NCI-H510A (cell line): ENCODE measurements at regions not wholly inside any gene's neighbourhood (a gene's known extent, or its start where the extent isn't known, plus 50 kb on each side); places are given as distances from the start of the nearest gene placed in this dataset.

Experiments used
- DNase-seq: peaks from one replicate; lab custom pipeline; 2025; lab: John Stamatoyannopoulos, UW

- no peak for DNase-seq
Observed at GRCh38 chr18:39527465-39527864, 1961.9 kb upstream of the CELF4 start.

- no peak for DNase-seq
Observed at GRCh38 chr18:39524370-39524769, 1958.8 kb upstream of the CELF4 start.

- DNase-seq, result no peak
Observed at GRCh38 chr18:39523281-39523680, 1957.7 kb upstream of the CELF4 start.

GRCh38 chr18:39521164-39521563 is 1955.6 kb upstream of the CELF4 start:
- DNase-seq, result no peak

- no peak for DNase-seq
Observed at GRCh38 chr18:39519741-39520140, 1954.1 kb upstream of the CELF4 start.

- DNase-seq, result no peak
Observed at GRCh38 chr18:39515299-39515698, 1949.7 kb upstream of the CELF4 start.

GRCh38 chr18:39513186-39513585 is 1947.6 kb upstream of the CELF4 start:
- no peak for DNase-seq

- no peak for DNase-seq
Observed at GRCh38 chr18:39506581-39507330, 1941.2 kb upstream of the CELF4 start.

- no peak for DNase-seq
Observed at GRCh38 chr18:39500306-39500705, 1934.7 kb upstream of the CELF4 start.

GRCh38 chr18:39497821-39498220 is 1932.2 kb upstream of the CELF4 start:
- no peak for DNase-seq

GRCh38 chr18:39496986-39497385 is 1931.4 kb upstream of the CELF4 start:
- no peak for DNase-seq

GRCh38 chr18:39494211-39494896 is 1928.8 kb upstream of the CELF4 start:
- no peak for DNase-seq

GRCh38 chr18:39491408-39491807 is 1925.8 kb upstream of the CELF4 start:
- no peak for DNase-seq

GRCh38 chr18:39489431-39489830 is 1923.8 kb upstream of the CELF4 start:
- DNase-seq, result no peak

- no peak for DNase-seq
Observed at GRCh38 chr18:39487932-39488331, 1922.3 kb upstream of the CELF4 start.

GRCh38 chr18:39486268-39486667 is 1920.7 kb upstream of the CELF4 start:
- no peak for DNase-seq

GRCh38 chr18:39485696-39486095 is 1920.1 kb upstream of the CELF4 start:
- DNase-seq, result no peak

- no peak for DNase-seq
Observed at GRCh38 chr18:39481281-39481680, 1915.7 kb upstream of the CELF4 start.

GRCh38 chr18:39480494-39481195 is 1915.0 kb upstream of the CELF4 start:
- DNase-seq, result no peak

GRCh38 chr18:39464006-39464405 is 1898.4 kb upstream of the CELF4 start:
- no peak for DNase-seq

- no peak for DNase-seq
Observed at GRCh38 chr18:39462436-39462835, 1896.8 kb upstream of the CELF4 start.

- no peak for DNase-seq
Observed at GRCh38 chr18:39460136-39460535, 1894.5 kb upstream of the CELF4 start.

GRCh38 chr18:39455285-39455684 is 1889.7 kb upstream of the CELF4 start:
- no peak for DNase-seq
